ENCODE measurements at regions not wholly inside any gene's neighbourhood (a gene's known extent, or its start where the extent isn't known, plus 50 kb on each side); places are given as distances from the start of the nearest gene placed in this dataset.

DNA sequence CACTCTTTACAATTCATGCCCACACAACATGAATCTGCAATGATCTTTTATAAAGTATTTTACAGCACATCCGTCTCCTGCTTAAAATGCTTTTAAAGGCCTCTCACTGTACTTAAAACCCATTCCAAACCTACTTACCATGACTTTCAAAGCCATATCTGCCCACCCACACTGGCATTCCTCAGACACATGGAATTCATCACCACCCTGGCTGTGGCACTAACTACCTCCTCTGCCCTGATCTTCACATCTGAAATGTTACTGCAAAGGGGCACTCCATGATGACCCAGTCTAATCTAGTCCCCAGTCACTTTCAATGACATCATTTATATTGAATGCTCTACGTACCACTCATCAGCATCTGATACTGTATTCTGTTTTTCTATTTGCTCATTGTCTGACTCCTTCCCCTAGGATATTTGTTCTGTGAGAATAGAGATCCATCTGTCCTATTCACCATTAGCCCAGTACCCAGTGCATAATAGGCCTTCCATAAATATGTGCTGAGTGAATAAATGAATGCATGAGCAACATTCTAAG lies 193.2 kb upstream of the KIF2A start:
- DNase-seq (ENCODE audit: low spot score): no peak

DNA sequence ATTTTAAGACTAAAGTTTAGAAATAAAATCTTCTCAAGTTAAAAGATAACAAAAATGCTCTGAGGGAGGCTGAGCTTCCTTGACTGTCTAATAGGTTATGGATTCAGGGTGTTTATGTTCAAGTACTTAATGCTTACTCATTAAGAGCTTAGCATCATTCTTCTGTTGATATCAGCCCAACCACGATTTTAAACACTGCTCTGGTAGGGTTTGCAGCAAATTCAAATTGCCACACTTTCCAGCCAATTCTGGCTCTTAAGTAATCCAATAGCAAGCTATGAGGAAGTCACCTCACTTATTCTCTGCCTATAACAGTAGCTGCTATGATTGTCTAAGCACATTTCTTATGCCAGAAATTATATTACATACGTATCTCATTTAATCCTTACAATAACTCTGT lies 191.0 kb upstream of the KIF2A start:
- DNase-seq (ENCODE audit: low spot score): no peak

DNA sequence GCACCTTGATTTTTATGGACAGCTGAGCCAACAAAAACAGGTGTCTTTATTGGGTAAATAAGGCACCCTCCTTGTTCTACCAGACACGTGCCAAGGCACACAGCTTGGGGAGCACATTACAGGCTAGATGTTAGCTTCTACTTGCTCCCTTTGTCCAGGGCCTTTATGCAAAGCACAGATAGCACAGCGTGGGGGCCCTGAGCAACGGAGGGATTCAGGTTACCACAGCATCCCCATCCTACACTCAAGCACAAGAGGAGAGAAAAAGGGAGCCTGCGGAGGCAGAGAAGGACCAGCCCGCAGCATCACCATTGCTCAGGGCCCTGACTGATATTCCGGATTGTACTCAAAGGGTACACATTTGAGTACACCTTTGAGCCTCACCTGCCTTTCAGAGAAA lies 181.7 kb upstream of the KIF2A start:
- no peak for DNase-seq (ENCODE audit: low spot score)

DNA sequence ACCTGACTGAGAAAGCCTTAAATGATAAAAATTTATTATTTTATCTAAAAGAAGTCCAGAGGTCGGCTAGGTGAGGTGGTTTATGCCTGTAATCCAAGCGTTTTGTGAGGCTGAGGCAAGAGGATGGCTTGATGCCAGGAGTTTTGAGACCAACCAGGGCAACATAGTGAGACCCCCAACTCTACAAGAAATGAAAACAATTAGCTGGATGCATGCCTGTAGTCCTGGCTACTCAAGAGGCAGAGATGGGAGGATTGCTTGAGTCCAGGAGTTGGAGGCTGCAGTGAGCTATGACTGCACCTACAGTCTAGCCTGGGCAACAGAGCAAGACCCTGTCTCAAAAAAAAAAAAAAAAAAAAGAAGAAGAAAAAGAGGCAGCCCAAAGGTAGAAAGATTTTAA lies 179.9 kb upstream of the KIF2A start:
- DNase-seq (ENCODE audit: low spot score): no peak

DNA sequence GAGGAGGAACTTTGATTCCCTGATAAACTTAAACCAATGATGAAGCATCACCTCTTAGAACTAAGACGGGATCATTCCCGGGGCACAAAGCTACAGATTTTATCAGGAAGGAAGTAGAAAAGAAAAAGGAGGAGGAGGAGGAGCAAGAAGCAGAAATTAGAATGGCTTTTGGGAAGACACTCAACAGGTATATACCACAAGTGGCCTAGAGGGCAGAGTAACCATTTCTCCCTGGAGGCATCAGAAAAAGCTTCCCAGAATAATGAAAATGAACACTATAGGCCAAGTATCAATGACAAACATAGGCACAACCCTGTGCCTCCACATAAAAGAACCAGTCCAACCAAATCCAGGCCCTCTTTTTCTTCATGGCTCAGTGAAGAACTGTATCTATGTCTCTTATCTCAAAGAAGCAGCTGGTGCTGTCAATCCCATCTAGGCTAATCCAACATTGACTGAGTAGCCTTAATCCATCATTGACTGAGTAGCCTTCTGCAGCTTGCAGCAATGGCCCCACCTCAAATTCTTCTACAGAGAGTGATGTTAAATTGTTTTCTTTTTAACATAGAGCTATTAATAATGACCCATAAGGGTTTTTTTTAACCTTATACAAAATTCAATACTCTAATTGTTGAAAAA lies 178.8 kb upstream of the KIF2A start:
- no peak for DNase-seq (ENCODE audit: low spot score)

DNA sequence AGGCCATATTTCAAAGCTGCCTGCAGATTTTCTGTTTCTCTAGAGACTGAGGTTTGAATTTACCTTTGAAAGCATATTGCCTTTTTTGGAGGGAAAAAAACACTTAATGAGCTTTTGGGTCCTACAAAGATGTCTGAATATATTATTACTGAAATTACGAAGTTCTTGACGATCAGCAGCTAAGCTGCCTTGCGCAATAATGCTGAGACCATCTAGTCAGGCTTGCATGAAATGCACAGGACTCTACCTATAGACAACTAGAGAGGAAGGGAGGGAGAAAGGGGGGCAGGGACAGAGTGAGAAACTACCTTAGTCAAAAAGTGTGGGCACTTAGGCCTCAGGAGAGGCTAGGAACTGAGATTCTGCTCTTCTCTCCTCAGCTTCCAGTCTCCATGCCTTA lies 175.9 kb upstream of the KIF2A start:
- no peak for DNase-seq (ENCODE audit: low spot score)

DNA sequence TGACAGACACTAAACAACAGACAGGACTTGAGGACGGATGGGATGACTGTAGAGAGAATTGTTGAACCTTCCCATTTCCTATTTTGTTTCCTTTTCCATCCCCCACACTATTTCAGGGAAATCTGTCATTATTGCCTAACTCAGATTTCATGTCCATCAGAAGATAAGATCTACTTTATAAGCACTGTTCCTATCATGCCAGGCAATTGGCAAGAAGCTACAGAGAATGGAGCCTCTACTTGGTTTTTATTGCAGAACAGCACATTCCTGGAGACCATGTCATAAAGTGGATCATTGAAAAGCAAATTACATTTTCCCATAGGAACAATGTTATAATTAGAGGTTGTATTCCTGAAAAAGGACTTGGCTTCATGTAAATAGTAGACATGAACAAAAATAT lies 173.7 kb upstream of the KIF2A start:
- no peak for DNase-seq (ENCODE audit: low spot score)

DNA sequence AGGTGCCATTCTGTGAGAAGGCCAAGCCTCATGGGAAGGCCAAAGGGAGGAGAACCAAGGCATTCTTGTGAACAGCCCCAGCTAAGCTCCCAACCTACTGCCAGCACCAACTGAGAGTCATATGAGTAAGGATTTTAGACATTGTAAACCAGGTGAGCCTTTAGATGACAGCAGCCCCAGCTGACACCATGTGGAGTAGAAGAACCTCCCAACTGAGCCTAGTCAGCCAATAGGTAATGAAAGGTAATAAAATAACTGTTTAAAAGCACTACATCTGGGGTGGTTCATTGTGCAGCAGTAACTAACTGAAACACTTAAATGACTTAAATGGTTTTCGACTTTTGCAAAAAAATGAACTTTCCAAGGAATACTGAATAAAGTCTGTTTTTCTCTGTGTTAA lies 172.6 kb upstream of the KIF2A start:
- DNase-seq (ENCODE audit: low spot score): no peak

DNA sequence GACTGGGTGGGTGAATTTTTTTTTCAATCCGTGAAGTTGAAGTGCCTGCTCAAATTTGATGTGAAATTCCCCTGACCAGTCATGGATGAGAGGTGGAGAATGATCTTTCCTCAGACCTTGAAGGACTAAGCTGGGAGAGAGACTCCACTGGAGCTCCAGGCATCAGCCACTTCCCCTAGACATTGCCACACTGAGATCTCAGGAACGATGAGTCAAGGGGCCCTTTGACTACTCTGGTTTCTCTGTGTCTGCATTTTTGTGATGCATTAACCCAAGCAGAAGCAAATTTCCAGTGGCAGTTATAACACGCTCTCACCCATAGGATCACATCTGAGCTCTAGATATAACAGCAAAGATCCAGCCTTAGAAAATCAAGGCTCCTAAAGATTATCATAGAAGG lies 171.2 kb upstream of the KIF2A start:
- DNase-seq (ENCODE audit: low spot score): no peak

DNA sequence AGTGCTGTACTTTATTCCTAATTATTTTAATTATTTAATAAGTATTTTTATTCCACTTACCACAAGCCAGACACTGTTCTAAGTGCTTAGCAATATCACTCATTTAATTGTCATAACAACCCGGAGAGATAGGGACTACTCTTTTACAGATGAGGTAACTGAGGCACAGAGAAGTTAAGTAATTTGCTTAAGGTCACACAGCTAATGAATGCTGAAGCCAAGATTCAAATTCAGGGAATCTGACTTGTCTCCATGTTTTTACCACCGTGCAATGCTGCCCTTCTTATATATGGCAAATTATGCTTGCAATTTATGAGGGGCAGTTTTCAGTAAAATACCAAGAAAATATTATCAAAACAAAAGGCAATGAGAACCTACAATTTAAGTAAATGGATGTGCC lies 168.4 kb upstream of the KIF2A start:
- DNase-seq (ENCODE audit: low spot score): no peak

DNA sequence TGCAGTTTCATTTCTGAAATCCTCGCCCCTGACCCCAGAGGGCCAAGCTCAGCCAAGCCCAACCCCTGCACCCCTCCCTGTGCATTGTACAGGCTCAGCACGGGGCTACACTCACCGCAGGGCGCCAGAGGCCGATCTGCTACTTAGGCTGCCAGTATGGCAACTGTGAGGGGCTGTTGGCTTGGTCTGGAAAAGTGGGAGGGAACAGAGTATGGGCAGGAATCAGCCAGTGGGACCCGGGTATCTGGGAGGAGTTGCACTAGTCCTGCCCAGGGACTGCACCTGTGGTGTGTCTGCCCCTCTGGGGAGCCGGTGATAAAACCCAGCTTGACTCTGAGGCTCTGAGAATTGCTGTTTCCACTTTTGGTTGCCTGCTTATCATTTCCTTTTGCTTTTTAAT lies 167.4 kb upstream of the KIF2A start:
- DNase-seq (ENCODE audit: low spot score): no peak

DNA sequence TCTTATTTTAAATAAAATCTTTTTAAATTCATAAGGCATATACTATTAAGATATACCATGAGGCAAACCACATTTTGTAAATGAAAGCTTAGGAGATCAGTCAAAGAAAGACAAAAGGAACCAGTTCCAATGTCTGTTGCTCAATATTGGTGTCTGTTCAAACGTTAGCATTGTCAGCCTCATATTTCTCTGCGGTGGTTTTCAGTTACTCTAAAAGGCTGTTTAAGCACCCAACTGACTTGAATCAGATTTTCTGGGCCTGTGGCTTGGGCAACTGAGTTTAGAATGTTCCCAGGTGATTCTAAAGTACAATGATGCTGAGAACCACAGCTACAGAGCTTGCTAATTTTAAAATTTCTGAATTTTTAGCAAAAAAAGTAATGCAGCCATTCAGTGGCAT lies 166.3 kb upstream of the KIF2A start:
- DNase-seq (ENCODE audit: low spot score): no peak

DNA sequence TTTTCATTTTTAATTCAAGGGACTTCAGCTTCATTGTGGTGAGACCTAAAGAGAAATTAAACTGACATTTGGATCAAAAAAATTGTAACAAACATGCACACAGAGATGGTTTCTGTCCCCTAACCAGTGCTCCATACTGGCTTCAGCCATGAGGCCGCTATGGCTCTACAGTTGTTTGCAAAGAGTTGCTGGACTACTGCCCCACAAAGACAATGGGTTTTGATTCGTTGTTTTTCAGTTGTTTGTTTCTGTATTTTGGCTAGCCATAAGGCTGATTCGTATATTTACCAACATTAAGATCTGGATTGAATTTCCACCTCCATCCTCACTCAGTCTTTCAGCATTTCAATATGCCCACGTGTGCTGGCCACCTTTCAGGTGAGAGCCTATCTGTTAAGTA lies 163.7 kb upstream of the KIF2A start:
- no peak for DNase-seq (ENCODE audit: low spot score)

DNA sequence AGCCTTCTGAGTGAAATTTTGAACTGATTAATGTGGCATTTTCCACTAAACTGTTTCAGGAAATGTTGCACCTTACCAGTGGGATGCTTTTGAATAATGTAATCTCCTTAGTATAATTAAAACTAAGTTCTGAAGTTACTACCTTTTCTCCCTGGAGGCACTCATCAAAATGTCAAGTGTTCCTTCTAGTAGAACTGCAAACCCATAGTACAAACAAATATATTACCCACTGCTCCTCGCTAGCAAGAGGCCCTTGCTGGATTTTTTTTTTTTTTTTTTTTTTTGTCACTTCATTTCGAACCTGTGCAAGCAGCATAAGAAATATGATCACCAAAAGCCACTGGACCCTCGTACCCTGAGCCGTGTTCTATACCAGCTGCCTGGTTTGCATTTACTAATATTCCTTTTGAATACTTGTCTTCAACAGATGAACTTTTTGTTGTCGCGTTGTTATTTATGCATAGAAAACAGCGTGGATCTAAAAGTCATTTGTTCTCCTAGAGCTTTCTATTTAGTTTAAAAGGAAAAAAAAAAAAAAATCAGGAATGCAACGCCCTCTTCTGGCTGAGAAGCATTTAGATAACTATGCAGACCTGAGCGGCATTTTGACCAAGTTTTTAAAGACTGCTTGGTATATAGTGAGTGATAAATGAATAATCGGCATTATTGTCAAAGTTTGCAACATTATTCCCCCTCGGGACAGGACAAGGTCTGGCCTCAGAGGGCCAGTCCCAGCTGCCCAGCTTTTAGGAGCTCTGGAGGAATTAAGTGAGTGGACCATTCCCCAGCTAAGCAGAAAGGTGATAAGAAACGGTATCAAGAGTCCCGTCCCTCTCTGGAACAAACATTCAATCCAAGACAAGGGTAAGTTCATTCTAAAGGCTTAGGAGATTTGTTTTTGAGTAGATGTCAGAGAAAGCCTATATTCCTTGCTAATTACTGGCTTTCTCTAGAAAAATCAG lies 162.5 kb upstream of the KIF2A start:
- DNase-seq (ENCODE audit: low spot score): no peak

DNA sequence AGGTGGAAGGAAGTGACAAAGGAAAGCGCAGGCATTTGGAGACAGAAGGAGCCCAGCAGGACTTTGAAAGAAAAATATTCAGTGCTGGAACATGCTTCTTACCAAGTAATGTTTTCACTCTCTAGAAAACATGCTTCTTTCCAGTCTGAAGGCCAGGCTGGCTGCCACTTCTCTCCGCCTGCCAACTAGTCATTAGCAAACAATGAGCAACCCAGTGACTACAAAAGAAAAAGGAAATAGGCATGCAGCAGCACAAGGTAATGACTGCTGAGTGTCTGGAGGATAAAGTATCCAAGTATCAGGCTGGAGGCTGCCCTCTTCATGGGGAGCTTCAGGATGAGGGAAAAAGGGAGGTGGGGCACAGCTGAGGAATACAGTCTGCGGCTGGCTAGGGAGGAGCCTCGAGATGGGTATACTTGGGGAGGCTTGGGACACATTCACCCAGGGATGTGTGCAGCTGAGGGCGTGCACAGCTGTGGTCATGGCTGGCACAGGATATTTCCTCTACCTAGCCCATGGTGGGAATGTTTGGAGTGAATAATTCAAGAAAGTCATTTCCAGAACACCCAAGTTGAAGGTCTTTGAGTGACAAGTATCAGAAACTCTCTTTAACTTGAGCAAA lies 161.5 kb upstream of the KIF2A start:
- no peak for DNase-seq (ENCODE audit: low spot score)

DNA sequence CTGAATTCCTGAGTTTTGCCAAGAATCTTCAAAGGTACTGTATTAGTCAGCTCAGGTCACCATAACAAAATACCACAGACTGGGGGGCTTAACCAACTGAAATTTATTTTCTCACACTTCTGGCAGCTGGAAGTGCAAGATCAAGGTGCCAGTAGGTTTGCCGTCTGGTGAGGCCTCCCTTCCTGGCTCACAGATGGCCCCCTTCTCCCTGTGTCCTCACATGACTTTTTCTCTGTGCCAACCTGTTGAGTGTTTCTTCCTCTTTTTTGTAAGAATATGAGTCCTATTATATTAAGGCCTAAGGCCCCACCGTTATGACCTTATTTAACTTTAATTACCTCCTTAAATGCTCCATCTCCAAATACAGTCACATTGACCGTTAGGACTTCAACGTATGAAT lies 156.1 kb upstream of the KIF2A start:
- no peak for DNase-seq (ENCODE audit: low spot score)

DNA sequence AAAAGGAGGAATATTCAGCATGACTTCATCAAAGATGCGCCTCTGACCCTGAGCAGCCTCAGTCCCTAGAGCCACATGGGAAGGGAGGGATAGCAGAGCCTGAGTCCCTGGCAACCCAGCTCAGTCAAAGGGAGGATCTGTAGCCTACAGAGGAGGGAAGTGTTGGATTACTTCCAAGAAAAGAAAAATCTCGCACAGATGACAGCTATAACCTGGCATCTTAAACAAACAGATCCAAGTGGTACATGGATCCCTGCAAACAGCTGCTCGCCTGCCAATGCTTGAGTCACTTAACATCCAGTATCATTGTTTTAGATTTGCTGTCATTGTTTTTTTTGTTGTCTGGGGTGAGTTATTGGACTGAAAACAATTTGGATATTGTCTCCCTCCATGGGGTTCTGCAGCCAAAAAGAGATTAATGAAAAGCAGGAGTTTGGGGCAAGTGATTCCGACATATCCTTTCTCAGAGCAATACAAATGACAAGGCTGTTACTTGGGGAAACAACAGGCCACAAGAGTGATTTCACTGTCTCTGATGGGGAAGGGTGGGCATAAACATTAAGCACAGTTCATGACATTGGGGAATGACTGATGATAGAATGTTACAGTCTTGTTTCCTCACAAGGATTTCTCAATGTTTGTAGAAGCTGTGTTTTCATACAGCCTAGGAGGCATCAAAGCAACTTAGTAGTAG lies 153.5 kb upstream of the KIF2A start:
- no peak for DNase-seq (ENCODE audit: low spot score)

DNA sequence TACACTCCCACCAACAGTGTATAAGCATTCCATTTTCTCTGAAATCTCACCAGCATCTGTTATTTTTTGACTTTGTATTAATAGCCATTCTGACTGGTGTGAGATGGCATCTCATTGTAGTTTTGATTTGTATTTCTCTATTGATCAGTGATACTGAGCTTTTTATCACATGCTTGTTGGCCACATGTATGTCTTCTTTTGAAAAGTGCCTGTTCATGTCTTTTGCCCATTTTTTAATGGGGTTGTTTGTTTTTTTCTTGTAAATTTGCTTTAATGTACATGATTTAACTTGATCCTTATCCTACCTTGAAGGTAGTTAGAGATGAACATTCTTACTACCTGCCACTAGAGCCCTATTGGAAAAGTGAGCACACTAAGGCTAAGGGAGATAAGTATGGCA lies 151.2 kb upstream of the KIF2A start:
- DNase-seq (ENCODE audit: low spot score): no peak

DNA sequence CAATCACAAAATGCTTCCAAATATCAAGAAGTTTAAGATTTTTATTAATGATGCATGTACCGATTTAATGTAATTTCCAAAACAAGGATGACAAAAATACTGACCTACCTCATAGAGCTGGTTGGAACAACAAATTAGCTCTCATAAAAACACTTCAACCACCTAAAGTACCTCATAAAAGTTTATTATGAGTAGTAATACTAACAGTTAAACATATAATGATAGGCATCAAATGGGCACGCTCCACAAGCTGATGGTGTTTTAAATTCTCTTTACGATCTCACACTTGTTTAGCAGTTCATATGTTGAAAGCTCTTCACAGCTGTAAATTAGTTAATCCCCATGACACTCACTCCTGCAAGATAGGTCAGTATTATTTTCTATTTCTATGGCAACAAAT lies 150.0 kb upstream of the KIF2A start:
- DNase-seq (ENCODE audit: low spot score): no peak

DNA sequence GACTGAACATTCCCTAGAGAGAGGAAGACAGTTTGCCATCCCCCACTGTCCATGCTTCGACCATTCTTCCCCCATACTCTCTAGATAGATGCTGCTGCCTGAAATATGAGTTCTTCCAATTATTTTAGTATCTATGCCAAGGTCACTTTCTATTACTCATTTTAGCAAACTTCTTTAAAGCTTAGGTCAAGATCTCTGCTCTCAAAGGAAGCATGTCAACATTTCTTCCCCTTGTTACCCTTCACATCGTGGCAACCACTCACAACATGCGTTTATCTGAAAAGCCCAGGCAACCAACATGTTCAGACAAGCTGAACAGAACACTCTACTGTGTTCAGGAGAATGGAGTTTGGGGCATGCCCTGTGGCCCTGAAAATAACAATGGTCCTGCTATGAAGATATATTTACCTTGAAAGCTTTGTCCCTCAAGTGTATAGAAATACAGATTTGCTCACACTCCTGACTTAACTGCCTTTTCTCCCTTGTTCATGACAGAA lies 138.4 kb upstream of the KIF2A start:
- DNase-seq (ENCODE audit: low spot score): no peak

DNA sequence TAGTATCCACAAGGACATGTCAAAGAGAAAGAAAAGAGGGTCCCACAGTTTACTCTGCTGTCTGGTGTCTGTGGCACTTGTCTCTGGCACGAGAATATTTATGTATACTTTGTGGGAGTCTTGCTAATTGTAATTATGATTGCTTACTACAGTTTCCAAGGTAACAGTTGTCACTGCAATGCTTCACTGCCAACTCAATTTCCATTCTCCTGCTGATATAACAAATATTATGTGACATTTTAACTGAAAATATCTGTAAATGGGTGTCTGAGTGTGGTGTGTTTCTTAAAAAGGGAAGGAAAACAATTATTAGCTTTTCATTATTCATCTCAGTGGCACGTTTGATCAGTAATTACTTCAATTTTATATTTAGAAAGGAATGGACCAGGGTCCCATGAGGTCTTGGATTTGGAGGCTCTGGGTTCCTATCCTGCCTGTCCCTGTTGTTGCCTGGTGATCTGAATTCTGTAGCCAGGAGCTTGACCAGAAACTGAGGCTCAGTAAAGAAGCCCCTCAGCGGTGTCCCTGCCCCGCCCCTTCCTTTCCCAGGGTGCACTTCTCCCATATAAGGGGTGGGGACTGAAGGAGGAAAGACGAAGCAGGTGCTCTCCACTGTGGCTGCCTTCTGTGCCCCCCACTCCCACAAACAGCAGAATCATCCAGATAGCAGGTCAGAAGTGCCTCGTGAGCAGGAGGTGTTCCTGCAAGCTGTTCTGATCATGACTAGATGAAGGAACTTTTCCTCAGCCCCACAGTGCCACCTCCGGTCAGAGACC lies 137.3 kb upstream of the KIF2A start:
- no peak for DNase-seq (ENCODE audit: low spot score)
